BJ (cell line): ENCODE measurements at regions not wholly inside any gene's neighbourhood (a gene's known extent, or its start where the extent isn't known, plus 50 kb on each side); places are given as distances from the start of the nearest gene placed in this dataset.

Source experiments
- CTCF ChIA-PET: fragments of 350-600 bp; formaldehyde crosslinking; extraction: SDS; loops from one replicate; lab custom pipeline; 2021; ENCODE audit warnings: antibody characterized with exemption, inconsistent platforms; lab: Yijun Ruan, JAX
- POLR2A ChIA-PET: fragments of 300-600 bp; sonication (Branson Sonifier 250); formaldehyde crosslinking; extraction: SDS; loops from one replicate; lab custom pipeline; 2021; ENCODE audit warnings: antibody characterized with exemption; lab: Charles Lee
- DNase-seq: peaks from one replicate; pipeline ENCODE4 v3.0.0-alpha.2; 2011; ENCODE audit warnings: low read depth
- H3K27me3 ChIP-seq: 2 replicates; pipeline ENCODE4 v1.6.0; 2011; ENCODE audit warnings: low read length; ENCODE audit not compliant: control insufficient read depth, insufficient read depth
- H3K36me3 ChIP-seq: 2 replicates; pipeline ENCODE4 v1.5.1; 2011; ENCODE audit warnings: low read length; ENCODE audit not compliant: control insufficient read depth, insufficient read depth
- H3K4me3 ChIP-seq: 2 replicates; pipeline ENCODE4 v1.5.1; 2011; ENCODE audit warnings: low read depth, mild to moderate bottlenecking, control low read depth, low read length
- TF ChIP-seq, protein P1 (sequence below): IDR thresholded peaks from 2 replicates; pipeline ENCODE4 v1.5.1; 2011; ENCODE audit warnings: low read depth, mild to moderate bottlenecking, control low read depth, inconsistent platforms, low read length, moderate library complexity; ENCODE audit not compliant: insufficient read depth

DNA sequence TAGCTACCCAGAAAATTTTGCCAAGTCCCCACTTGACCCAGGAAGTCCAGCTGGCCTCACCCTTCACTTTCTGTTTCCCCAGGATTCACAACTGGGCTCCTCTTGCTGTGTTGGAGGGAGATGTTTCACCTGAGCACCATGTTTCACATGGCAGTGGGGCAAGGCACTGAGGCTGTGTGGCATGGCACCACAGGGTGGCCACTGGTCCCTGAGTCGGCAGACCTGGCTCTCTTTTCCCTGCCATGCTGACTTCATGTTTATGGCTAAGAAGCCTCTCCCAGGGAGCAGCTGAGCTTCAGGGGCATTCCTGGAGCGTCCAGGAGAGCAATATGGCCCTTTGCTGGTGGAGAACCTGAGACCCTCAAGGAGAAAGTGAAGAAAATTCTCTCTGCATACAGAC lies 266.9 kb downstream of the RPS24 start:
- ChIA-PET CTCF (interaction anchor here (1.1 kb wide), 1 partner anchor 27 kb away, joined by 3 read pairs; no protein-coding TSS in a partner anchor), POLR2A (no interaction called here)
- DNase-seq = no peak
- TF ChIP-seq, protein P1, sequence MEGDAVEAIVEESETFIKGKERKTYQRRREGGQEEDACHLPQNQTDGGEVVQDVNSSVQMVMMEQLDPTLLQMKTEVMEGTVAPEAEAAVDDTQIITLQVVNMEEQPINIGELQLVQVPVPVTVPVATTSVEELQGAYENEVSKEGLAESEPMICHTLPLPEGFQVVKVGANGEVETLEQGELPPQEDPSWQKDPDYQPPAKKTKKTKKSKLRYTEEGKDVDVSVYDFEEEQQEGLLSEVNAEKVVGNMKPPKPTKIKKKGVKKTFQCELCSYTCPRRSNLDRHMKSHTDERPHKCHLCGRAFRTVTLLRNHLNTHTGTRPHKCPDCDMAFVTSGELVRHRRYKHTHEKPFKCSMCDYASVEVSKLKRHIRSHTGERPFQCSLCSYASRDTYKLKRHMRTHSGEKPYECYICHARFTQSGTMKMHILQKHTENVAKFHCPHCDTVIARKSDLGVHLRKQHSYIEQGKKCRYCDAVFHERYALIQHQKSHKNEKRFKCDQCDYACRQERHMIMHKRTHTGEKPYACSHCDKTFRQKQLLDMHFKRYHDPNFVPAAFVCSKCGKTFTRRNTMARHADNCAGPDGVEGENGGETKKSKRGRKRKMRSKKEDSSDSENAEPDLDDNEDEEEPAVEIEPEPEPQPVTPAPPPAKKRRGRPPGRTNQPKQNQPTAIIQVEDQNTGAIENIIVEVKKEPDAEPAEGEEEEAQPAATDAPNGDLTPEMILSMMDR = no peak
- Histone ChIP-seq H3K36me3 (no peaks in the 10 kb centered on the region), H3K27me3 (no peaks in the 10 kb centered on the region), H3K4me3 (no peak overlapping the region)

DNA sequence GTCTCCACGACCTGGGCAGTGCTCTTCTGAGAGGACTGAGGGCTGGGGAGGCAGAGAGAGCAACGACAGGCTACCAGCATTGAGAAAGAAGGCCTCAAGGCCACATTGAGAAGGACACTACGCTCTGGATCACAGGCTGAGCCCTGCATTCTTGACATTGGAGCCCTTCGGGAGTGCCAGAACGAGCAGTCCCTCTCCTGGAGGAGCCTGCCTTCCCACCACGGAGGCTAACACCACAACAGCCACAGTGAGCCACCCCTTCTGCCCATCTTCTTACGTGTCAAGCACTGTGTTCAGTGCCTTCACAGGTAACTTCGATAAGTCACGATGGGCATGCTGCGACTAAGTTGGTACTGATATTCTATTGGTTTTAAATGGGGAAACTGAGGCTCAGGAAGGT lies 267.8 kb downstream of the RPS24 start:
- TF ChIP-seq, protein P1 = no peak
- no peaks in the 10 kb centered on the region for H3K27me3 ChIP-seq

DNA sequence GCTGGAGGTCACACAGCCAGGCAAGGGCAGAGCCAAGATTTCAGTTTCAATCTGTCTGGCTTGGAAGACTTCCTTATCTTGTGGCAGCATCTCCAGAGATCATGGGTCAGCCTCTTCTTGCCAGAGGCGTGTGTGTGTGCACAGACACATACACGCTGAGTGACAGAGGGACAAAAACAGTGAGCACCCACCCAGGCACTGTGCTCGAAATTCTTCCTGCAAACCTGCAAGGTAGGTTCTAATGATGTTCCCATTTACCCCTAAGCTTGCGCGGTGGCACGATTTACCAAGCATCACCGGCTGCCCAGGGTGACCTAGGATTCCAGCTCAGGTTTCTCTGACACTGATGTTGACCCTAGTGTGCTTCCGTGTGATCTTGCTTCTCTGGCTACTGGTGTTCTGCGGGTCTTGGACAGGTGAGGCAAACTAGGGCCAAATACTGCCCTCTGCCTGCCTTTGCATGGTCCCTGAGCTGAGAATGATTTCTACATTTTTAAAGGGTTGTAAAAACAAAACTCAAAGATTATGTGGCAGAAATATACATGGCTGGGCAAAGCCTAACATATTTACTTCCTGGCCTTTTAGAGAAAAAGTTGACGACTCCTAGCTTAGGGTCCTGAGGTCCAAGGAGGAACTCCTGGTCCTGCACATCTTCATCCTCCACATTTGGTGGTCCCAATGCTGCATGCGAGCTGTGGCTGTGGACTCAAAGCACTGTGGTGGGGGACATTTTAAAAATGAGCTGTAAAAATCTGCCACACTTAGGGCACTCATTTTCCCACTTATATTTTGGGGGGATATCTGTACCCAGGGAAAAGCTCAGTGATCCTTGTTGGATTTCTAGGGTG lies 268.5 kb downstream of the RPS24 start:
- no peaks in the 10 kb centered on the region for H3K27me3 ChIP-seq
- TF ChIP-seq, protein P1 = 0 out of 2 replicates have a peak, but pooled peaks have one; percentile 14
- no peaks in the 10 kb centered on the region for H3K36me3 ChIP-seq
- no peak for DNase-seq
- ChIA-PET CTCF (interaction anchor here (0.9 to 1.8 kb wide), 6 partner anchors 8 to 651 kb away, joined by 3 to 7 read pairs (median 4); no protein-coding TSS in a partner anchor), POLR2A (no interaction called here)
- no peak overlapping the region for H3K4me3 ChIP-seq

More for the DNA sequence above, 267.8 kb downstream of the RPS24 start:
- H3K4me3 ChIP-seq = no peak overlapping the region
- H3K36me3 ChIP-seq = no peaks in the 10 kb centered on the region
- CTCF ChIA-PET = no interaction called here
- POLR2A ChIA-PET = no interaction called here
- DNase-seq = no peak

DNA sequence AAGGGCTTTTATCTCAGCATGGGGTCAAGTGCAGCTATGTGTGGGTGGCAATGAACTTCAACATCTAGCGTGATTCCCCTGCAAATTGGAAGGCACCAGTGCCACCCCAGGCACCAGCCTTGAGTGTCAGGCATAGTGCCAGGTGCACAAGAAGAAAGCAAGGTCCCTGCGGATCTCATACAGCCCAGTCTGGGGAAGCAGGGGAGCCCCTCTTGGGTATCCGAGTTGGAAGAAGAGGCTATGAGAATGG lies 269.0 kb downstream of the RPS24 start:
- Histone ChIP-seq H3K4me3 (peak overlapping the region; percentile 67), H3K36me3 (no peaks in the 10 kb centered on the region), H3K27me3 (no peaks in the 10 kb centered on the region)
- TF ChIP-seq, protein P1 = no peak
- CTCF ChIA-PET = interaction anchor here (0.9 to 1.8 kb wide), 7 partner anchors 9 to 892 kb away, joined by 3 to 7 read pairs (median 3); no protein-coding TSS in a partner anchor
- DNase-seq = no peak
- POLR2A ChIA-PET = no interaction called here

DNA sequence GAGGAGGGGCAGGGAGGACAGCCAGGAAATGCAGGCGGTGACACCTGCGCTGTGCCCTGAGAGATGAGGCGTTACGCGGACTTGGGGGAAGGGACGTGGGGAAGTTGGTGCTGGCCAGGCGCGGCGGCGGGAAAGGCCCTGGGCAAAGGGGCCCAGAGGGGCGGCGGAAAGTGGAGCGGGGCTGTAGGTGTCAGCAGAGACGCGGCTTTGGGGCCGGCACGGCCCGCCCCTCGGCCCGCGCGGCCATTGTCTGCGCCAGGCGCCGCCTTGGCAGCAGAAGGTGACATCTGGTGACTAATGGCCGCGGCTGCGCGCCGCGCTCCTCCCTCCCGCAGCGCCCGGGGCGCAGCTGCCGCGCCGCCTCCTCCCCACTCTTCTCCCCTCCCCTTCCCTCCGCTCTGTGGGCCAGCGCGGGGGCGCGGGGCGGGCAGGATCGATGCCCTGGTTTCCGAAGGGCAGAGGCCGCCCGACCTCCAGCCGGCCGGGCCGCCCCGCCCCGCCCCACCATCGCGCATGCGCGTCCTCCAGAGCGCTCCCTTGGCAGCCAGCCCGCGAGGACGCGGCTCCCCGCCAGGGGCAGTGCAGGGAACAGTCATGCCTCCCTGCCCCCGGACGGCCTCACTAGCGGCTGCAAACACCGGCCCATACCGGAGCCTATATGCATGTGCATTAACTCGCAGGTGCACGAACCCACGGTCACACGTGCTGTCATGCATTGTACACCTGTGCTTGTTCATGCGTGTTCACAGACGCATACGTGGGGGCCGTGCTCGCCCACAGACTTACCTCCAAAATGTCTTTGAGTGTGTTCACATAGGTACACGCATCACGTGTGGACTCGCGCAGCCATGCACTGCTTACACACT lies 269.6 kb downstream of the RPS24 start:
- ChIA-PET POLR2A (no interaction called here), CTCF (interaction anchor here (0.7 to 1.8 kb wide), 10 partner anchors 10 to 891 kb away, joined by 3 to 7 read pairs (median 3); no protein-coding TSS in a partner anchor)
- peak; percentile 55 for DNase-seq
- H3K4me3 ChIP-seq = peak overlapping the region; percentile 67
- TF ChIP-seq, protein P1 = peak; percentile 72
- H3K27me3 ChIP-seq = no peaks in the 10 kb centered on the region
- H3K36me3 ChIP-seq = no peaks in the 10 kb centered on the region
